ENCODE measurements at regions not wholly inside any gene's neighbourhood (a gene's known extent, or its start where the extent isn't known, plus 50 kb on each side); places are given as distances from the start of the nearest gene placed in this dataset.
"Not testable (repeated sequence)": the region's sequence is repeated elsewhere in the genome, so short reads cannot be mapped to it uniquely, and the experiment has no call there.

DNA sequence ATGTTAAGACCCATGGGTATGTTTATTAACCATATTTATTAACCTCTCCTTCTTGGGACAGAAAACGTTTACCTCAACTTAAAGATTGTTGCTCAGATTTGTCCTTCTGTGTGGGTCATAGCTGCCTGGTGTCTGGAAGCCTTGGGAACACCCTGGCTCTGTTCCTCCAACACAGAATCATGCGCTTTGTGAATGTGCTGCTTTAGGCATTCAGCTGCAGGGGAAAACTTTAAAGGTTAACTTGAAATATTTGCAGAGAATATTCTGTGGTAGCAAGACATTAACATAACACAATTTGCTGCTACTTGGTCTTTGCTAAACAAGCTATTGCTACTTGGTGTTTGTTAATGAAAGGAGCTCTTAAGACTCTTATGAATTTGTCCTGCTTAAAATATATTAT lies 50.5 kb upstream of the THOC3 start:
- DNase-seq; H3K4me3 ChIP-seq (ENCODE audit: low read length); H3K4me3 Mint-ChIP-seq; H3K27ac ChIP-seq (ENCODE audit: low read depth, low read length); ATAC-seq; H3K27me3 ChIP-seq (ENCODE audit: control insufficient read depth in 2 of 2, insufficient read depth in 2 of 2, low read length in 2 of 2); H3K36me3 Mint-ChIP-seq; H3K9me3 Mint-ChIP-seq; H3K36me3 ChIP-seq (ENCODE audit: control insufficient read depth in 2 of 3, insufficient read depth in 3 of 3, low read length in 3 of 3); CTCF ChIA-PET; H3K27me3 Mint-ChIP-seq; H3K9me3 ChIP-seq (ENCODE audit: control insufficient read depth in 2 of 3, low read length in 3 of 3); intact Hi-C loops (cut with micrococcal nuclease); H3K4me1 ChIP-seq (ENCODE audit: control insufficient read depth in 2 of 2, insufficient read depth in 2 of 2, low read length in 2 of 2); H3K4me1 Mint-ChIP-seq; H3K27ac Mint-ChIP-seq; POLR2A ChIA-PET: not testable (repeated sequence)

- H3K36me3 ChIP-seq (ENCODE audit: control insufficient read depth in 2 of 3, insufficient read depth in 3 of 3, low read length in 3 of 3); H3K4me3 Mint-ChIP-seq; H3K4me3 ChIP-seq (ENCODE audit: low read length); CTCF ChIA-PET; H3K27me3 Mint-ChIP-seq; H3K9me3 ChIP-seq (ENCODE audit: control insufficient read depth in 2 of 3, low read length in 3 of 3); H3K27ac Mint-ChIP-seq; DNase-seq; H3K27ac ChIP-seq (ENCODE audit: low read depth, low read length); H3K9me3 Mint-ChIP-seq; H3K4me1 ChIP-seq (ENCODE audit: control insufficient read depth in 2 of 2, insufficient read depth in 2 of 2, low read length in 2 of 2); H3K4me1 Mint-ChIP-seq; H3K27me3 ChIP-seq (ENCODE audit: control insufficient read depth in 2 of 2, insufficient read depth in 2 of 2, low read length in 2 of 2); intact Hi-C loops (cut with micrococcal nuclease); H3K36me3 Mint-ChIP-seq; ATAC-seq; POLR2A ChIA-PET: not testable (repeated sequence)
Measured at GRCh38 chr5:176020852-176021251, 52.7 kb upstream of the THOC3 start.

- ATAC-seq; H3K4me1 Mint-ChIP-seq; intact Hi-C loops (cut with micrococcal nuclease); H3K27ac ChIP-seq (ENCODE audit: low read depth, low read length); H3K9me3 ChIP-seq (ENCODE audit: control insufficient read depth in 2 of 3, low read length in 3 of 3); H3K36me3 Mint-ChIP-seq; H3K36me3 ChIP-seq (ENCODE audit: control insufficient read depth in 2 of 3, insufficient read depth in 3 of 3, low read length in 3 of 3); CTCF ChIA-PET; H3K27me3 Mint-ChIP-seq; H3K27me3 ChIP-seq (ENCODE audit: control insufficient read depth in 2 of 2, insufficient read depth in 2 of 2, low read length in 2 of 2); H3K4me1 ChIP-seq (ENCODE audit: control insufficient read depth in 2 of 2, insufficient read depth in 2 of 2, low read length in 2 of 2); H3K9me3 Mint-ChIP-seq; H3K27ac Mint-ChIP-seq; H3K4me3 ChIP-seq (ENCODE audit: low read length); H3K4me3 Mint-ChIP-seq; DNase-seq; POLR2A ChIA-PET: not testable (repeated sequence)
Measured at GRCh38 chr5:176023535-176023934, 55.4 kb upstream of the THOC3 start.

DNA sequence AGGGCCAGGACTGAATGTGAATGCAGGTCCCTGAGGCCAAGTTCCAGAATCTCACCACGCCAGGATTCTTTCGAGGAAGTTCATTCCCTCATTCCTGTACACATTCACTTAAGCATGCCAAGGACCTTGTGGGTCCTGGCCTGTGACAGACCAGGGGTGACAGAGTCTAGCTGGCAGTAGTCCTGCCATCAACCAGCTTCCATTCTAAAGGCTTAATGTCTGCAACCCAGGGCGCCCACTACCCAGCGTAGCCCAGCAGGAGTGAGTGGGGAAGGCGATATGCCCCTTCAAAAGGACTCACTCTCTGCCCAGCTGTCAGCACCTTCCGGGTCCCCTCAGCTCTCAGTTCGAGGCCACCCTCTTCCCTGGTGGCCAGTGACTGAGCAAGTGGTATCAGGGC lies 61.3 kb upstream of the THOC3 start:
- H3K4me1 ChIP-seq (ENCODE audit: control insufficient read depth in 2 of 2, insufficient read depth in 2 of 2, low read length in 2 of 2); H3K36me3 Mint-ChIP-seq; DNase-seq; H3K9me3 Mint-ChIP-seq; ATAC-seq; H3K4me3 ChIP-seq (ENCODE audit: low read length); H3K9me3 ChIP-seq (ENCODE audit: control insufficient read depth in 2 of 3, low read length in 3 of 3); H3K27ac ChIP-seq (ENCODE audit: low read depth, low read length); H3K36me3 ChIP-seq (ENCODE audit: control insufficient read depth in 2 of 3, insufficient read depth in 3 of 3, low read length in 3 of 3); intact Hi-C loops (cut with micrococcal nuclease); CTCF ChIA-PET; H3K27me3 ChIP-seq (ENCODE audit: control insufficient read depth in 2 of 2, insufficient read depth in 2 of 2, low read length in 2 of 2); H3K27me3 Mint-ChIP-seq; POLR2A ChIA-PET; H3K4me1 Mint-ChIP-seq: not testable (repeated sequence)
- Mint-ChIP-seq H3K4me3 (peak overlapping the region in 1 of 10 donors; percentile 48), H3K27ac (peak overlapping the region in 3 of 9 donors; percentile 64 to 78 (median 75))

GRCh38 chr5:176030361-176031117 lies 62.4 kb upstream of the THOC3 start:
- H3K36me3 ChIP-seq (ENCODE audit: control insufficient read depth in 2 of 3, insufficient read depth in 3 of 3, low read length in 3 of 3); H3K9me3 Mint-ChIP-seq; H3K4me3 Mint-ChIP-seq; H3K27ac Mint-ChIP-seq; H3K9me3 ChIP-seq (ENCODE audit: control insufficient read depth in 2 of 3, low read length in 3 of 3); H3K27ac ChIP-seq (ENCODE audit: low read depth, low read length); H3K27me3 Mint-ChIP-seq; CTCF ChIA-PET; H3K4me3 ChIP-seq (ENCODE audit: low read length); POLR2A ChIA-PET; H3K27me3 ChIP-seq (ENCODE audit: control insufficient read depth in 2 of 2, insufficient read depth in 2 of 2, low read length in 2 of 2); H3K4me1 ChIP-seq (ENCODE audit: control insufficient read depth in 2 of 2, insufficient read depth in 2 of 2, low read length in 2 of 2); intact Hi-C loops (cut with micrococcal nuclease); H3K36me3 Mint-ChIP-seq: not testable (repeated sequence)
- DNase-seq (peak in 2 of 9 donors; percentile 24 to 42), ATAC-seq (peak; percentile 77)
- peaks cover 0 to 14% (median 4%) of the 10 kb centered on the region in 7 donors for H3K4me1 Mint-ChIP-seq

DNA sequence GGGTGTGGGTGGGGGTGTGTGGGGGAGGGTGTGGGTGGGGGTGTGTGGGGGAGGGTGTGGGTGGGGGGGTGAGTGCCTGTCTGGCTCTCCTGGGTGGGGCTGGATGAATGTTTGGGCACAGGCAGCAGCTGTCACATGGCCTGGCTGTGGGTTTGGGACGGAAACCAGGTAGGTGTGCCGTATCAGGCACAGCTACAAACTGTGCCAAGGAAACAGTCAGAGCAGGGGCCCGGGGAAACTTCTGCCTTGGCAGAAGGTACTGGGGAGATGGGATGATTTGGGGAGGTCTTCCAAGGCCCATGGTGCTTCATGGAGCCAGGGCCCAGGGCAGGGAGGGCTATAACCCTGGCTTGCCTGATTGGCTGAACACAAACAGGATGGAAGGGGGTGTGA lies 63.0 kb upstream of the THOC3 start:
- intact Hi-C loops (cut with micrococcal nuclease); H3K9me3 ChIP-seq (ENCODE audit: control insufficient read depth in 2 of 3, low read length in 3 of 3); DNase-seq; H3K4me1 ChIP-seq (ENCODE audit: control insufficient read depth in 2 of 2, insufficient read depth in 2 of 2, low read length in 2 of 2); H3K27me3 ChIP-seq (ENCODE audit: control insufficient read depth in 2 of 2, insufficient read depth in 2 of 2, low read length in 2 of 2); H3K4me3 ChIP-seq (ENCODE audit: low read length); H3K9me3 Mint-ChIP-seq; H3K27ac ChIP-seq (ENCODE audit: low read depth, low read length); H3K36me3 Mint-ChIP-seq; CTCF ChIA-PET; H3K27me3 Mint-ChIP-seq; H3K36me3 ChIP-seq (ENCODE audit: control insufficient read depth in 2 of 3, insufficient read depth in 3 of 3, low read length in 3 of 3); H3K27ac Mint-ChIP-seq; H3K4me3 Mint-ChIP-seq; POLR2A ChIA-PET: not testable (repeated sequence)
- H3K4me1 Mint-ChIP-seq, result peaks cover 5 to 18% (median 8%) of the 10 kb centered on the region in 7 donors
- peak; percentile 69 for ATAC-seq

GRCh38 chr5:176033186-176033585 lies 65.1 kb upstream of the THOC3 start:
- POLR2A ChIA-PET; H3K36me3 ChIP-seq (ENCODE audit: control insufficient read depth in 2 of 3, insufficient read depth in 3 of 3, low read length in 3 of 3); intact Hi-C loops (cut with micrococcal nuclease); DNase-seq; H3K27ac Mint-ChIP-seq; CTCF ChIA-PET; H3K9me3 ChIP-seq (ENCODE audit: control insufficient read depth in 2 of 3, low read length in 3 of 3); ATAC-seq; H3K9me3 Mint-ChIP-seq; H3K36me3 Mint-ChIP-seq; H3K4me1 ChIP-seq (ENCODE audit: control insufficient read depth in 2 of 2, insufficient read depth in 2 of 2, low read length in 2 of 2); H3K27me3 Mint-ChIP-seq; H3K27me3 ChIP-seq (ENCODE audit: control insufficient read depth in 2 of 2, insufficient read depth in 2 of 2, low read length in 2 of 2): not testable (repeated sequence)
- Mint-ChIP-seq H3K4me1 (peaks cover 11 to 33% (median 17%) of the 10 kb centered on the region in 7 donors), H3K4me3 (peak overlapping the region in 6 of 10 donors; percentile 25 to 64 (median 29))
- peak overlapping the region; percentile 13 for H3K4me3 ChIP-seq (ENCODE audit: low read length)
- peak overlapping the region; percentile 49 for H3K27ac ChIP-seq (ENCODE audit: low read depth, low read length)

Data from naive thymus-derived CD4-positive, alpha-beta T cell (primary cell).